BLaER1 treated with 17β-estradiol and CSF1 and Interleukin-3, amounts not matched to agents 10 nM and 100 nM (cell line): ENCODE measurements at regions not wholly inside any gene's neighbourhood (a gene's known extent, or its start where the extent isn't known, plus 50 kb on each side); places are given as distances from the start of the nearest gene placed in this dataset.
A peak's percentile ranks its signal among the peaks of the same experiment; 100 is the strongest.

ENCODE experiments used
- H3K27ac ChIP-seq, 11 experiments: shearing (Covaris generic); formaldehyde crosslinking; 2 replicates each; pipeline ENCODE4 v1.8.1; 2022
- H3K27me3 ChIP-seq, 11 experiments: shearing (Covaris generic); formaldehyde crosslinking; 2 replicates each; pipeline ENCODE4 v1.8.1; 2022
- H3K36me3 ChIP-seq, 11 experiments: shearing (Covaris generic); formaldehyde crosslinking; 2 replicates each; pipeline ENCODE4 v1.8.1; 2022
- H3K4me1 ChIP-seq, 10 experiments: shearing (Covaris generic); formaldehyde crosslinking; 2 replicates each; pipeline ENCODE4 v1.8.1; 2022
- H3K4me2 ChIP-seq, 11 experiments: shearing (Covaris generic); formaldehyde crosslinking; 2 replicates each; pipeline ENCODE4 v1.8.1; 2022
- H3K4me3 ChIP-seq, 10 experiments: shearing (Covaris generic); formaldehyde crosslinking; 2 replicates each; pipeline ENCODE4 v1.8.1; 2022
- H3K9ac ChIP-seq, 11 experiments: shearing (Covaris generic); formaldehyde crosslinking; 2 replicates each; pipeline ENCODE4 v1.8.1; 2022
- H3K9me3 ChIP-seq, 11 experiments: shearing (Covaris generic); formaldehyde crosslinking; replicated peaks in 1 of 11; 2 replicates each; pipeline ENCODE4 v1.8.1; 2022
- H4K20me1 ChIP-seq, 11 experiments: shearing (Covaris generic); formaldehyde crosslinking; 2 replicates each; pipeline ENCODE4 v1.8.1; 2022
- Cebpa-rat ChIP-seq, 11 experiments: shearing (Covaris generic); IDR thresholded peaks; 2 replicates each; pipeline ENCODE4 v1.8.1; 2022

DNA sequence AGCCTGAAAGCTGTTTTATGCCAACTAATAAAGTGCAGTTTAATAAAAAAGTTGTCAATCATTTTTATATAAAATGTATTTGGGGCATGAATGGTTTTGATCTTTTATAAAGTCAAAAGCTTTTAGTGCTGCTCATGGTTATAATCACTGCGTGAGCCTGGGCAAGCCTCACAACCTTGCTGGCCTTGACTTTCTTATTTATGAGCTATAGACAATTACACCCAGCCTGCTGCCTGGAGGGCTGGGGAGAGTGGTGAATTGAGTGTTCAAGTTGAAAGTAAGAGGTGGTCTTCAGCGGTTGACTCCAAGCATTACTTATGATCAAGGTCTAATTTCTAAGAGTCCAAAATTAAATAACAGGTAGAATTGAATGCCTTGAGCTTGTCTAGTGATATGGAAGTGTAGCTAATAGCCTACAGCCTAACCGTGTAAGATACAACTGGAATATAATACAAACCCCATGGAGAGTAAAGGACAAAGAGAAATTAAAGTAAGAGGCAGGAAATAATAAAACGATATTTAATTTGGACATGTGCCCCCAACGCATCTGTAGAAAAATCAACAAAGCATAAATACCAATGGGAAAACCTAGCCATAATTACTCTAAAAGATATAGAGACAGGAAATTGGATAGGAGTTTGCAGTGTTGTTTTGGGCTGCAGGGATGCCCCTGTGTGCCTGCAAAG lies 106.0 kb upstream of the CYP1B1 start:
- H3K4me1 ChIP-seq: peaks cover 7 to 62% (median 19%) of the 10 kb centered on the region in 10 experiments; a peak in 19 of 20 replicates
- no peak overlapping the region for H3K4me2 ChIP-seq
- no peaks in the 10 kb centered on the region for H3K36me3 ChIP-seq
- no peak for TF ChIP-seq Cebpa-rat (IDR thresholded peaks at IDR 0.05)
- 0 out of 22 replicates have a peak, but pooled peaks cover 0 to 4% (median 0%) of the 10 kb centered on the region in 11 experiments for H4K20me1 ChIP-seq
- H3K27me3 ChIP-seq: peaks cover 0 to 42% (median 0%) of the 10 kb centered on the region in 11 experiments; a peak in 4 of 22 replicates
- H3K4me3 ChIP-seq: no peak overlapping the region
- H3K9me3 ChIP-seq: peaks cover 0 to 14% (median 0%) of the 10 kb centered on the region in 11 experiments; a peak in 4 of 22 replicates
- no peak overlapping the region for H3K27ac ChIP-seq
- no peak overlapping the region for H3K9ac ChIP-seq

DNA sequence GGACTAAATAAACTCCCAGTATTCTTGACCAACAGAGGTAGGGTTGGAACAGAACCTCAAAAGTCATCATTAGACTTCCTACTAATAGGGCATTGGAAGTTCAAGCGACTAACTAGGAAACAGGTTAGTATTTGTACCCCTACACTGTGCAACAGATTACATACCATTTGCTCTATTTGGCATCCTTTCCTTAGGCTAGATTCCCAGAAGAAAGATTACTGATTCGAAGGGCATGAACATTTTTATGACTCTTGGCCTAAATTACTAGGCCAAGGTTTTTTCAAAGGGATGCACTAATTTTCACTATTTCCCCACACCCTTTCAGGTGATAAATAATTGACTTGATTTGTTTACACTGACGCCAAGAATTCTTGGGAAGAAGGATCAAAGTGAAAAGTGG lies 104.8 kb upstream of the CYP1B1 start:
- Histone ChIP-seq H3K36me3 (no peaks in the 10 kb centered on the region), H3K27me3 (peaks cover 0 to 37% (median 0%) of the 10 kb centered on the region in 11 experiments; a peak in 4 of 22 replicates), H3K4me1 (peaks cover 7 to 67% (median 22%) of the 10 kb centered on the region in 10 experiments; a peak in 19 of 20 replicates), H3K4me3 (no peak overlapping the region), H4K20me1 (0 out of 22 replicates have a peak, but pooled peaks cover 0 to 4% (median 0%) of the 10 kb centered on the region in 11 experiments), H3K27ac (no peak overlapping the region), H3K9ac (no peak overlapping the region), H3K9me3 (peaks cover 0 to 14% (median 0%) of the 10 kb centered on the region in 11 experiments; a peak in 4 of 22 replicates), H3K4me2 (no peak overlapping the region)
- no peak for TF ChIP-seq Cebpa-rat (IDR thresholded peaks at IDR 0.05)

DNA sequence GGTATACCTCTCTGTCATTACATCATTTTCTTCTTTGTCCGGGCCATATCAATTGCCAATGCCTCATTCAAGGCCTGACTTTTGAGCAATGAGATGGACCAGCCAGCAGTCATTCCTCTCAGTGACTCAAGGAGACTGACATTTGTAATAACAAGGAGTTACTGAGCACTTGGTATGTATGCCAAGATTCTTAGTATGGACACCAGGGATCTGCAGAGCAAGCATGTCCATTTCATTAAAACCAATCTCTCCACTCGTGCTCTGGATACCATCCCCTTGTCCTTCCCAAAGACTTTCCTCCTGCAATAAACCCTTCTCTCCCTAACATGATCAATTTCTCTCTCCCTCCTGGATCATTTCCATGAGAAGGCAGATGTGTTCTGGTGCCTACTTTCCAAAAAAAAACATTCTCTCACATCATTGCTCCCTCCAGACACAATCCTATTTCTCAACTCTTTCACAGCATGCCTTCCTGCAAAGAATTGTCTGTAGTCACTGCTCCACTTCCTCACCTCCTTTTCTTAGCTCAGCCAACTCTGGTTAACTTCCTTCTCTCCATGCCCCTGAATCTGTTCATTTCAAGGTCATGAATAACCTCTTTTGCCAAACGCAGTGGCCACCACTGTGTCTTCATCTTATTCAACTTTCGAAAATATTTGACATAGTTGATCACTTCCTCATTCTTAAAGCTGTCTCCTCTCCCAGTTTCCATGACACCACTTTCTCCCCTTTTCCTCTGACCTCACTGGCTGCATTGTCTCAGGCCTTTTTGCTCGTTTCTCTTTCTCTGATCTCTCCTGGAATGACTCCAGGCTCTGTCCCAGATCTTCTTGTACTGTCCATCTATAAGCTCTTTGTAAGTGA lies 102.8 kb upstream of the CYP1B1 start:
- Histone ChIP-seq H3K36me3 (no peaks in the 10 kb centered on the region), H3K9ac (peak overlapping the region in 3 of 11 experiments; percentile 1 to 12 (median 3); a peak in 1 of 22 replicates), H3K27ac (peak overlapping the region in 7 of 11 experiments; percentile 3 to 66 (median 46); a peak in 12 of 22 replicates), H3K4me3 (no peak overlapping the region), H3K4me2 (peak overlapping the region in 7 of 11 experiments; percentile 0 to 82 (median 58); a peak in 11 of 22 replicates), H3K27me3 (peaks cover 0 to 36% (median 0%) of the 10 kb centered on the region in 11 experiments; a peak in 4 of 22 replicates), H3K4me1 (peaks cover 0 to 58% (median 11%) of the 10 kb centered on the region in 10 experiments; a peak in 12 of 20 replicates), H4K20me1 (no peaks in the 10 kb centered on the region), H3K9me3 (peaks cover 0 to 6% (median 0%) of the 10 kb centered on the region in 11 experiments; a peak in 4 of 22 replicates)
- TF ChIP-seq Cebpa-rat (IDR thresholded peaks at IDR 0.05): 0 out of 22 replicates have a peak, but pooled peaks of 3 of the 11 experiments have one; percentile 5 to 28 (median 11)

DNA sequence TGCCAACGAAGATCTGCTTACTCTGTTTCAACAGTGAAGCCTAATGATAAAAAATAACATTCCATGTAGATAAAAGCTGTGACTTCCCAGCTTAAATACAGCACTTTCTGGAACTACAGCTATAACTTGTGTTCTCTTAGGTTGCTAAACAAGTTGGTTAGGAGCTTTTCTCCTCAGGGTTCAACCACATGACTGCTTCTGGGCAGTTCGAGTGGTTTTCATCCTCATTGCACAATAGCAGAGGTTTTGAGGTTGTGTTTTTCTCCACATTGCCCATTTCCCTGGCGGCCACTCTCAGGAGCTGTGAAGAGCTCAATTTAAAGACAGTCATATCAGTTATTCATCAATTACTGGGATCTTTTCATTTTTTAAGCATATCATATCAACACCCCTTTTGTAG lies 102.2 kb upstream of the CYP1B1 start:
- H3K4me1 ChIP-seq: peaks cover 0 to 58% (median 11%) of the 10 kb centered on the region in 10 experiments; a peak in 12 of 20 replicates
- peak overlapping the region in 1 of 11 experiments; percentile 1; a peak in 1 of 22 replicates for H3K9ac ChIP-seq
- H3K4me3 ChIP-seq: no peak overlapping the region
- peaks cover 0 to 31% (median 0%) of the 10 kb centered on the region in 11 experiments; a peak in 4 of 22 replicates for H3K27me3 ChIP-seq
- H3K36me3 ChIP-seq: no peaks in the 10 kb centered on the region
- peak overlapping the region in 7 of 11 experiments; percentile 0 to 82 (median 58); a peak in 11 of 22 replicates for H3K4me2 ChIP-seq
- peak in 7 of 11 experiments; percentile 20 to 71 (median 38); a peak in 4 of 22 replicates for TF ChIP-seq Cebpa-rat (IDR thresholded peaks at IDR 0.05)
- no peaks in the 10 kb centered on the region for H4K20me1 ChIP-seq
- peak overlapping the region in 7 of 11 experiments; percentile 1 to 66 (median 42); a peak in 12 of 22 replicates for H3K27ac ChIP-seq
- no peaks in the 10 kb centered on the region for H3K9me3 ChIP-seq

DNA sequence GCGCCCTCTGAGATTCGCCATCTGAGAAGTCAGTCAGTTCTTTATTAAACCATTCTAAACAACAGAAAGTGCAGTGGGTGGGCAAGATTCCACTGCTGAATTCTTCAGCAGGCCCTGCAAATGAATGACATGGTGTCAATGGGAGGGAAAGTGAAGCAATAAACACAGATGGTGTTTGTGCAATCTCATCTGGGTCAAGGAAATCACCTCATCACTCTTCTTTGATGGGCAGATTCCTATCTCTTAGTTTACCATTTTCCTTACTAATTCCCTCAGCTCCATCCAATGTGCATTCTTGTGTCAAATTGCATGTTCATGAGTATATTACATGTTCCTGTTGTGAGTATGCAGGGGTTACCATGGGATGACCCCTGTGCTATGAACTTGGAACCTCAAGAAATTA lies 100.7 kb upstream of the CYP1B1 start:
- H4K20me1 ChIP-seq: no peaks in the 10 kb centered on the region
- H3K4me1 ChIP-seq: peaks cover 0 to 58% (median 11%) of the 10 kb centered on the region in 10 experiments; a peak in 12 of 20 replicates
- peak overlapping the region in 4 of 11 experiments; percentile 36 to 82 (median 72); a peak in 8 of 22 replicates for H3K4me2 ChIP-seq
- H3K9me3 ChIP-seq: no peaks in the 10 kb centered on the region
- peaks cover 0 to 16% (median 0%) of the 10 kb centered on the region in 11 experiments; a peak in 3 of 22 replicates for H3K27me3 ChIP-seq
- no peak for TF ChIP-seq Cebpa-rat (IDR thresholded peaks at IDR 0.05)
- H3K27ac ChIP-seq: no peak overlapping the region; a peak in 1 of 22 replicates
- no peak overlapping the region for H3K9ac ChIP-seq
- H3K4me3 ChIP-seq: no peak overlapping the region
- H3K36me3 ChIP-seq: no peaks in the 10 kb centered on the region

DNA sequence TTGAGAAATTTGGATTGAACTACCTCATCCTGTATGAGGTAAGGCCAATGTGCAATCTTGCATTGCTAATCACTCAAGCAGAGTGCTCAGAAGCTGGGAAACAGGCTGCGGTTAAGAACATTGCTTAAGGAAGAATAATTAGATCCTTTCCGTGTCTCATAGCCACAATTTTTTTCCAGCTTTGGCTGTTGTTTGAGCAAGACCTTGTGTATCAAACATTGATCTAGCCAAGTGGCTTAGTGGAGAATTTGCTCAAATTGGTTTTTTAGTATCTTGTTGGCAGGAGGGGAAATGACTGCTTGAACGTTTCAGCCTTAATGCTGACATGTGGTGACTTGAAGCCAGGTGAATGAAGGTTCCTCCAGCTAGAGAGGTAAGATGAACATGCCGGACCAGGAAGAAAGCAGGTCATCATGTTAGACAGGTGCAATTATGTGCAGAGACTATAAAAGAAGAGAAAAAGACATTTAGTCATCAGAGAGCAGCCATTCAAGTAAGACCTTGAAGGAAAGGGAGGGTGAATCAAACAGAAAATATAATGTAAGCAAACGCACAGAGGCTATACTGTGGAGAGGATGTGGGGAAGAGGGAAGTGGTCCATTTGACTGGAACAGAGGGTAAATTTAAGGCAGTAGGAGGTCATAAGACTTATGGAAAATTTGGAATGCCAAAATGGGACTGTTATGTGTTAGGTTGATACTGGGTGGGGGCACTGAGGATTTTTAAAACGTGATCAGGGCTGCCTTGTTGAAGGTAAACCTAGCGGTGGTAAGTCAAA lies 98.9 kb upstream of the CYP1B1 start:
- H3K4me1 ChIP-seq: peaks cover 0 to 52% (median 11%) of the 10 kb centered on the region in 10 experiments; a peak in 12 of 20 replicates
- peak overlapping the region in 4 of 11 experiments; percentile 3 to 52 (median 20); a peak in 6 of 22 replicates for H3K4me2 ChIP-seq
- no peaks in the 10 kb centered on the region for H3K36me3 ChIP-seq
- no peaks in the 10 kb centered on the region for H4K20me1 ChIP-seq
- no peaks in the 10 kb centered on the region for H3K27me3 ChIP-seq
- TF ChIP-seq Cebpa-rat (IDR thresholded peaks at IDR 0.05): no peak
- H3K9me3 ChIP-seq: peaks cover 0 to 8% (median 0%) of the 10 kb centered on the region in 11 experiments; a peak in 1 of 22 replicates
- no peak overlapping the region for H3K4me3 ChIP-seq
- no peak overlapping the region for H3K27ac ChIP-seq
- no peak overlapping the region for H3K9ac ChIP-seq

DNA sequence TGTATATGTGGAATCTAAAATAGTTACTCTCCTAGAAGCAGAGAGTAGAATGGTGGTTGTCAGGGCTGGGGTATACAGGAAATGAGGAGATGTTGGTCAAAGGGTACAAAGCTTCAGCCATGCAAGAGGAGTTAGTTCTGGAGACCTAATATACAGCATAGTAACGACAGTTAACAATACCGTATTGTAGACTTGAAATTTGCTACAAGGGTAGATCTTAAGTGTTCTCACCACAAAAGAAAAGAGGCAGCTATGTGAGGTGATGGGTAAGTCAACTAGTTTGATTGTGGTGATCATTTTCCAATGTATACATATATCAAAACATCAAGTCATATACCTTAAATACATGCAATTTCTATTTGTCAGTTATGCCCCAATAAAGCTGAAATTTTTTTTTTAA lies 98.2 kb upstream of the CYP1B1 start:
- Histone ChIP-seq H3K27ac (no peak overlapping the region), H3K9ac (no peak overlapping the region), H3K4me3 (no peak overlapping the region), H3K27me3 (no peaks in the 10 kb centered on the region), H4K20me1 (no peaks in the 10 kb centered on the region), H3K36me3 (no peaks in the 10 kb centered on the region), H3K4me2 (peak overlapping the region in 1 of 11 experiments; percentile 33; a peak in 1 of 22 replicates), H3K4me1 (peaks cover 0 to 45% (median 10%) of the 10 kb centered on the region in 10 experiments; a peak in 12 of 20 replicates), H3K9me3 (peaks cover 0 to 8% (median 0%) of the 10 kb centered on the region in 11 experiments; a peak in 1 of 22 replicates)
- TF ChIP-seq Cebpa-rat (IDR thresholded peaks at IDR 0.05): no peak

DNA sequence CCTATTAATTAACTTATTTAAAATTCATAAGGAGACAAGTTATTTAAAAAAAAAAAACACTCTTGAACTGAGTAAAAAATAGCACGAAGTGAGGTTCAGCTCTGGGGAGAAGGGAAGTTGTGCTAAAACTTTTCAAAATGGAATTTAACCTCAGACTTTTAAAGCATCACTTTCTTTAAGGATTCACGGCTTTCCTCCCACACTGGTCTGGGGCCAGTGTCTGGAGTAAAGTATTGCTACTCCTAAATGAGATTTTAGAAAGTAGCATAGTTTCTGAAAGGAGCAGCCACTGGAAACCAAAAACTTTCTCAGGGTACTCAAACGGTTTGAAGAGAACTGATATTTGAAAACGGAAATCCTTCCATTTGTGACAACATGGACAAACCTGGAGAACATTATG lies 97.7 kb upstream of the CYP1B1 start:
- Histone ChIP-seq H3K9ac (no peak overlapping the region), H3K9me3 (peaks cover 0 to 8% (median 0%) of the 10 kb centered on the region in 11 experiments; a peak in 1 of 22 replicates), H4K20me1 (no peaks in the 10 kb centered on the region), H3K4me3 (no peak overlapping the region), H3K27me3 (no peaks in the 10 kb centered on the region), H3K4me2 (no peak overlapping the region), H3K4me1 (peaks cover 0 to 41% (median 7%) of the 10 kb centered on the region in 10 experiments; a peak in 12 of 20 replicates), H3K27ac (no peak overlapping the region), H3K36me3 (no peaks in the 10 kb centered on the region)
- TF ChIP-seq Cebpa-rat (IDR thresholded peaks at IDR 0.05): no peak
